ENCODE measurements at regions not wholly inside any gene's neighbourhood (a gene's known extent, or its start where the extent isn't known, plus 50 kb on each side); places are given as distances from the start of the nearest gene placed in this dataset.

GRCh38 chr13:33577007-33577406, 240.9 kb upstream of the RFC3 start:
- TF ChIP-seq POLR2A (IDR thresholded peaks at IDR 0.05; ENCODE audit: low read length) (no peak), GATA1 (IDR thresholded peaks at IDR 0.05; ENCODE audit: low read depth, low read length) (no peak)
